Mesenchymal stem cell (in vitro differentiated cells and primary cell): ENCODE measurements at regions not wholly inside any gene's neighbourhood (a gene's known extent, or its start where the extent isn't known, plus 50 kb on each side); places are given as distances from the start of the nearest gene placed in this dataset.

Experiments
- DNase-seq: peaks from one replicate; pipeline ENCODE4 v3.0.0-alpha.2; 2013
- H2AFZ ChIP-seq: one replicate; pipeline ENCODE4 v1.6.1; 2013; ENCODE audit warnings: low read depth, mild to moderate bottlenecking, control low read depth, inconsistent platforms, low read length, moderate library complexity
- H2AK5ac ChIP-seq: 2 replicates; pipeline ENCODE4 v1.6.1; 2013; ENCODE audit warnings: low read length, moderate library complexity, mild to moderate bottlenecking, inconsistent platforms; ENCODE audit not compliant: severe bottlenecking
- H2BK120ac ChIP-seq: one replicate; pipeline ENCODE4 v1.6.1; 2013; ENCODE audit warnings: low read depth, mild to moderate bottlenecking, inconsistent platforms, low read length, moderate library complexity
- H2BK12ac ChIP-seq, 2 experiments: one replicate each; pipeline ENCODE4 v1.6.1; 2013; ENCODE audit warnings: inconsistent platforms in 2 of 2, low read length in 2 of 2, mild to moderate bottlenecking in 2 of 2, moderate library complexity in 2 of 2, control low read depth in 1 of 2
- H2BK15ac ChIP-seq: one replicate; pipeline ENCODE4 v1.6.1; 2013; ENCODE audit warnings: mild to moderate bottlenecking, low read depth, inconsistent platforms; ENCODE audit not compliant: poor library complexity, severe bottlenecking
- H2BK5ac ChIP-seq: 2 replicates; pipeline ENCODE4 v1.6.1; 2013; ENCODE audit warnings: low read depth, mild to moderate bottlenecking, low read length, control low read depth, inconsistent platforms; ENCODE audit not compliant: poor library complexity, severe bottlenecking
- H3K14ac ChIP-seq, 2 experiments: one replicate each; pipeline ENCODE4 v1.6.1; 2013; ENCODE audit warnings: inconsistent platforms in 2 of 2, low read length in 2 of 2, control low read depth in 1 of 2, mild to moderate bottlenecking in 1 of 2, moderate library complexity in 1 of 2
- H3K18ac ChIP-seq, 2 experiments: one replicate each; pipeline ENCODE4 v1.6.1; 2013; ENCODE audit warnings: inconsistent platforms in 2 of 2, low read length in 2 of 2, control low read depth in 1 of 2, low read depth in 1 of 2, mild to moderate bottlenecking in 1 of 2
- H3K23ac ChIP-seq, 2 experiments: one replicate each; pipeline ENCODE4 v1.6.1; 2013; ENCODE audit warnings: inconsistent platforms in 2 of 2, low read length in 2 of 2, mild to moderate bottlenecking in 2 of 2, moderate library complexity in 2 of 2, control low read depth in 1 of 2
- H3K27ac ChIP-seq: 2 replicates; pipeline ENCODE4 v1.5.1; 2013; ENCODE audit warnings: mild to moderate bottlenecking, moderate library complexity, low read length, control low read depth, inconsistent platforms; ENCODE audit not compliant: poor library complexity, severe bottlenecking
- H3K27me3 ChIP-seq, 2 experiments: 2 replicates each; pipeline versions ENCODE4 v1.6.1 to v1.7.0; 2013; ENCODE audit warnings: low read length in 2 of 2, mild to moderate bottlenecking in 2 of 2, moderate library complexity in 2 of 2, control low read depth in 1 of 2, inconsistent platforms in 1 of 2; ENCODE audit not compliant: control insufficient read depth in 1 of 2, insufficient read depth in 1 of 2
- H3K36me3 ChIP-seq, 2 experiments: 2 replicates each; pipeline versions ENCODE4 v1.6.1 to v1.7.0; 2013; ENCODE audit warnings: low read length in 2 of 2, control low read depth in 1 of 2, inconsistent platforms in 1 of 2, low read depth in 1 of 2, mild to moderate bottlenecking in 1 of 2; ENCODE audit not compliant: insufficient read depth in 2 of 2, control insufficient read depth in 1 of 2
- H3K4ac ChIP-seq, 2 experiments: one replicate each; pipeline ENCODE4 v1.6.1; 2013; ENCODE audit warnings: inconsistent platforms in 2 of 2, low read length in 2 of 2, mild to moderate bottlenecking in 2 of 2, moderate library complexity in 2 of 2, control low read depth in 1 of 2, low read depth in 1 of 2
- H3K4me1 ChIP-seq: 2 replicates; pipeline ENCODE4 v1.6.1; 2013; ENCODE audit warnings: low read depth, low read length, control low read depth; ENCODE audit not compliant: control insufficient read depth, insufficient read depth
- H3K4me2 ChIP-seq: 2 replicates; pipeline ENCODE4 v1.6.1; 2013; ENCODE audit warnings: low read length, mild to moderate bottlenecking, inconsistent platforms; ENCODE audit not compliant: poor library complexity, severe bottlenecking
- H3K4me3 ChIP-seq, 2 experiments: 2 replicates each; pipeline versions ENCODE4 v1.5.1 to v1.7.0; 2013; ENCODE audit warnings: low read length in 2 of 2, mild to moderate bottlenecking in 2 of 2, control low read depth in 1 of 2, low read depth in 1 of 2; ENCODE audit not compliant: insufficient read depth in 1 of 2
- H3K79me1 ChIP-seq: replicated peaks from 2 replicates; pipeline ENCODE4 v1.6.1; 2013; ENCODE audit warnings: mild to moderate bottlenecking, control low read depth, low read length, inconsistent platforms; ENCODE audit not compliant: poor library complexity, severe bottlenecking
- H3K9ac ChIP-seq: 2 replicates; pipeline ENCODE4 v1.7.0; 2013; ENCODE audit warnings: mild to moderate bottlenecking, low read length, moderate library complexity
- H3K9me3 ChIP-seq: 2 replicates; pipeline ENCODE4 v1.7.0; 2013; ENCODE audit warnings: mild to moderate bottlenecking, low read length; ENCODE audit not compliant: control insufficient read depth
- H4K8ac ChIP-seq: one replicate; pipeline ENCODE4 v1.6.1; 2013; ENCODE audit warnings: inconsistent platforms, mild to moderate bottlenecking, low read length, moderate library complexity
- H4K91ac ChIP-seq: one replicate; pipeline ENCODE4 v1.6.1; 2013; ENCODE audit warnings: mild to moderate bottlenecking, low read length, inconsistent platforms
- WGBS: methylation state at CpG from one replicate; pipeline ENCODE4 v1.1.7; 2013; ENCODE audit warnings: mixed read lengths; 5-methylcytosine and 5-hydroxymethylcytosine counted together

GRCh38 chr10:57846307-57847065, 421.2 kb downstream of the IPMK start:
- H4K8ac ChIP-seq, result no peak overlapping the region
- no peak overlapping the region for H2BK12ac ChIP-seq
- H4K91ac ChIP-seq, result no peak overlapping the region
- no peak for DNase-seq
- no peak overlapping the region for H3K4ac ChIP-seq
- no peak overlapping the region for H3K9ac ChIP-seq
- H3K27ac ChIP-seq, result no peak overlapping the region
- 80% methylated on average over 1 of the region's 2 CpGs for WGBS
- no peak overlapping the region for H2AK5ac ChIP-seq
- no peaks in the 10 kb centered on the region for H3K27me3 ChIP-seq
- H2BK120ac ChIP-seq, result no peak overlapping the region
- no peaks in the 10 kb centered on the region for H3K9me3 ChIP-seq
- H2BK15ac ChIP-seq, result no peak overlapping the region
- H3K4me3 ChIP-seq, result no peak overlapping the region
- no peaks in the 10 kb centered on the region for H3K79me1 ChIP-seq
- no peak overlapping the region for H3K23ac ChIP-seq
- H3K14ac ChIP-seq, result no peak overlapping the region
- H3K4me2 ChIP-seq, result no peak overlapping the region
- H3K18ac ChIP-seq, result no peak overlapping the region
- no peaks in the 10 kb centered on the region for H3K4me1 ChIP-seq
- no peak overlapping the region for H2BK5ac ChIP-seq
- no peaks in the 10 kb centered on the region for H3K36me3 ChIP-seq
- no peak overlapping the region for H2AFZ ChIP-seq

GRCh38 chr10:57844387-57844998, 423.2 kb downstream of the IPMK start:
- Histone ChIP-seq H2AFZ (no peak overlapping the region), H4K91ac (no peak overlapping the region), H3K36me3 (no peaks in the 10 kb centered on the region), H2BK12ac (no peak overlapping the region), H2BK5ac (no peak overlapping the region), H2BK15ac (no peak overlapping the region), H2AK5ac (no peak overlapping the region), H3K79me1 (no peaks in the 10 kb centered on the region), H3K4ac (no peak overlapping the region), H3K9me3 (no peaks in the 10 kb centered on the region), H4K8ac (no peak overlapping the region), H3K4me1 (no peaks in the 10 kb centered on the region), H3K4me2 (no peak overlapping the region), H2BK120ac (no peak overlapping the region), H3K27me3 (no peaks in the 10 kb centered on the region), H3K23ac (no peak overlapping the region), H3K9ac (no peak overlapping the region), H3K4me3 (no peak overlapping the region), H3K27ac (no peak overlapping the region), H3K18ac (no peak overlapping the region), H3K14ac (no peak overlapping the region)
- DNase-seq, result no peak
- 85% methylated on average over 3 of the region's 4 CpGs for WGBS

- Histone ChIP-seq H3K18ac (no peak overlapping the region), H3K79me1 (no peaks in the 10 kb centered on the region), H3K23ac (no peak overlapping the region), H3K36me3 (no peaks in the 10 kb centered on the region), H3K4ac (no peak overlapping the region), H3K27ac (no peak overlapping the region), H2BK120ac (no peak overlapping the region), H3K9ac (no peak overlapping the region), H2BK15ac (no peak overlapping the region), H2AFZ (no peak overlapping the region), H3K14ac (no peak overlapping the region), H3K27me3 (no peaks in the 10 kb centered on the region), H2BK12ac (no peak overlapping the region), H3K4me2 (no peak overlapping the region), H2AK5ac (no peak overlapping the region), H4K8ac (no peak overlapping the region), H3K4me1 (no peaks in the 10 kb centered on the region), H3K4me3 (no peak overlapping the region), H2BK5ac (no peak overlapping the region), H4K91ac (no peak overlapping the region), H3K9me3 (no peaks in the 10 kb centered on the region)
- WGBS, result 18% methylated on average over 1 of the region's 1 CpG
- no peak for DNase-seq
These were observed 436.7 kb downstream of the IPMK start for GRCh38 chr10:57830877-57831560.

DNA sequence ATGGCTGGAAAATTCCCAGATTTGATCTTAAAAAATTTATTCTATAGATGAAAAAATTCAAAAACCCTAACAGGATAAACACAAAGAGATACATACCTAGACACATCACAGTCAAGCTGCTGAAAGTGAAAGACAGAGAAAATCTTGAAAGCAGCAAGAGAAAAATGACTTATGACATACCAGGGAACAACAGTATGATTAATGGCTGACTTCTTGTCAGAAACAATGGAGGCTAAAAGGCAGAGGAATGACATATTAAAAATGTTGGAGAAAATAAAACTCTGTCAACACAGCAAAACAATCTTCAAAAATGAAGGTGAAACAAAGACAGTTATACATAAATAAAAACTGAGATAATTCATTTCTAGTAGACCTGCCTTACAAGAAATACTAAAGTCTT, 442.7 kb downstream of the IPMK start:
- Histone ChIP-seq H3K14ac (no peak overlapping the region), H4K8ac (no peak overlapping the region)
- no peak for DNase-seq

More for the DNA sequence above, 442.7 kb downstream of the IPMK start:
- Histone ChIP-seq H3K9ac (no peak overlapping the region), H3K18ac (no peak overlapping the region), H3K36me3 (no peaks in the 10 kb centered on the region), H3K79me1 (no peaks in the 10 kb centered on the region), H3K4me2 (no peak overlapping the region), H4K91ac (no peak overlapping the region), H2BK120ac (no peak overlapping the region), H2BK5ac (no peak overlapping the region), H3K27me3 (no peaks in the 10 kb centered on the region), H2BK15ac (no peak overlapping the region), H3K27ac (no peak overlapping the region), H2BK12ac (no peak overlapping the region), H3K9me3 (no peaks in the 10 kb centered on the region), H3K4ac (no peak overlapping the region), H3K4me1 (no peaks in the 10 kb centered on the region), H2AFZ (no peak overlapping the region), H3K23ac (no peak overlapping the region), H2AK5ac (no peak overlapping the region), H3K4me3 (no peak overlapping the region)
